ENCODE measurements at regions not wholly inside any gene's neighbourhood (a gene's known extent, or its start where the extent isn't known, plus 50 kb on each side); places are given as distances from the start of the nearest gene placed in this dataset.

GRCh38 chr9:75593920-75594319, 296.6 kb upstream of the PCSK5 start:
- TF ChIP-seq, protein P1, sequence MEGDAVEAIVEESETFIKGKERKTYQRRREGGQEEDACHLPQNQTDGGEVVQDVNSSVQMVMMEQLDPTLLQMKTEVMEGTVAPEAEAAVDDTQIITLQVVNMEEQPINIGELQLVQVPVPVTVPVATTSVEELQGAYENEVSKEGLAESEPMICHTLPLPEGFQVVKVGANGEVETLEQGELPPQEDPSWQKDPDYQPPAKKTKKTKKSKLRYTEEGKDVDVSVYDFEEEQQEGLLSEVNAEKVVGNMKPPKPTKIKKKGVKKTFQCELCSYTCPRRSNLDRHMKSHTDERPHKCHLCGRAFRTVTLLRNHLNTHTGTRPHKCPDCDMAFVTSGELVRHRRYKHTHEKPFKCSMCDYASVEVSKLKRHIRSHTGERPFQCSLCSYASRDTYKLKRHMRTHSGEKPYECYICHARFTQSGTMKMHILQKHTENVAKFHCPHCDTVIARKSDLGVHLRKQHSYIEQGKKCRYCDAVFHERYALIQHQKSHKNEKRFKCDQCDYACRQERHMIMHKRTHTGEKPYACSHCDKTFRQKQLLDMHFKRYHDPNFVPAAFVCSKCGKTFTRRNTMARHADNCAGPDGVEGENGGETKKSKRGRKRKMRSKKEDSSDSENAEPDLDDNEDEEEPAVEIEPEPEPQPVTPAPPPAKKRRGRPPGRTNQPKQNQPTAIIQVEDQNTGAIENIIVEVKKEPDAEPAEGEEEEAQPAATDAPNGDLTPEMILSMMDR (IDR thresholded peaks at IDR 0.05; ENCODE audit: low read depth, low read length), result no peak
- no peak for TF ChIP-seq EZH2phosphoT487 (IDR thresholded peaks at IDR 0.05; ENCODE audit: low read depth)

All from OCI-LY3 (cell line).